Pancreas (tissue), 10 donors: ENCODE measurements at regions not wholly inside any gene's neighbourhood (a gene's known extent, or its start where the extent isn't known, plus 50 kb on each side); places are given as distances from the start of the nearest gene placed in this dataset.

Source experiments
- ATAC-seq, 4 donors: fragments of 200-7000 bp; cut with Tn5 transposase; one replicate each; pipeline versions ENCODE4 v1.8.0 to v1.9.1; 2020; ENCODE audit warnings: mild to moderate bottlenecking in 4 of 4, moderate library complexity in 4 of 4
- DNase-seq, 6 donors: peaks; one replicate each; pipeline ENCODE4 v3.0.0-alpha.2; 2020
- FAIRE-seq: peaks from 2 replicates; lab custom pipeline; 2012; peaks lifted over from hg19 to GRCh38; lab: Jason Lieb, UNC
- H3K27ac ChIP-seq, 4 donors: fragments of 200-600 bp; sonication (generic); 1 replicate in 3 of 4; 2 replicates in 1 of 4; pipeline versions ENCODE4 v1.5.0 to v1.8.0; 2020
- H3K27me3 ChIP-seq, 4 donors: fragments of 200-600 bp; one replicate each; pipeline ENCODE4 v1.8.0; 2021
- H3K36me3 ChIP-seq, 3 donors: fragments of 200-600 bp; sonication (generic) in 1 of 3; one replicate each; pipeline versions ENCODE4 v1.5.0 to v1.8.0; 2020 to 2021
- H3K4me1 ChIP-seq, 3 donors: fragments of 200-600 bp; one replicate each; pipeline ENCODE4 v1.8.0; 2021
- H3K4me3 ChIP-seq, 4 donors: fragments of 200-600 bp; sonication (generic) in 2 of 4; one replicate each; pipeline versions ENCODE4 v1.5.0 to v1.8.0; 2020 to 2021
- H3K9me3 ChIP-seq, 4 donors: fragments of 200-600 bp; one replicate each; pipeline ENCODE4 v1.8.0; 2021
- CTCF ChIP-seq, 4 donors: fragments of 200-600 bp; sonication (generic) in 3 of 4; IDR thresholded peaks; one replicate each; pipeline versions ENCODE4 v1.5.0 to v1.8.0; 2021; ENCODE audit warnings: antibody characterized with exemption in 4 of 4
- WGBS, 2 donors: extraction: QIAGEN DNeasy Blood & Tissue Kit; methylation state at CpG; one replicate each; pipeline ENCODE4 v1.1.7; 2013; 5-methylcytosine and 5-hydroxymethylcytosine counted together
- intact Hi-C, 3 donors: fragments of 100-400 bp; cut with DNase I; formaldehyde crosslinking; loops; one replicate each; pipeline versions ENCODE4 v1.11.1 to v1.14.2; 2022
- donor health status: healthy with polysubstance abuse.
- donor health status: DM: no; HTN: no; CAD: no; lungs with moderate emphysema.
- donor health status: DM: no; HTN: no; CAD: no.
- donor health status: control.
- donor health status: control.
- donor health status: Bipolar disorder and iron deficiency.
- donor health status: DM: yes; HTN: yes; CAD: no.
- donor health status: DM: no; HTN: no; CAD: no.
- donor health status: DM: no; HTN: no; CAD: no.
- donor health status: DM: yes; HTN: yes; CAD: no.

- TF ChIP-seq CTCF (IDR thresholded peaks at IDR 0.05), result no peak
- Histone ChIP-seq H3K4me3 (no peak overlapping the region), H3K36me3 (no peaks in the 10 kb centered on the region), H3K4me1 (no peaks in the 10 kb centered on the region), H3K27me3 (no peaks in the 10 kb centered on the region), H3K9me3 (no peaks in the 10 kb centered on the region), H3K27ac (no peak overlapping the region)
- FAIRE-seq (no peak), DNase-seq (no peak), ATAC-seq (no peak)
- 49 to 60% methylated on average over 3 of the region's 3 CpGs for whole genome bisulfite sequencing, 2 donors
- intact Hi-C loops, result no loop called here
These were observed 54.3 kb downstream of the TMEM215 start for GRCh38 chr9:32837551-32838058.

- Histone ChIP-seq H3K4me3 (no peak overlapping the region), H3K36me3 (no peaks in the 10 kb centered on the region), H3K27ac (no peak overlapping the region), H3K4me1 (no peaks in the 10 kb centered on the region), H3K9me3 (no peaks in the 10 kb centered on the region), H3K27me3 (no peaks in the 10 kb centered on the region)
- no peak for FAIRE-seq
- ATAC-seq, result no peak
- no peak for DNase-seq
- no peak for TF ChIP-seq CTCF (IDR thresholded peaks at IDR 0.05)
- 64 to 75% methylated on average over 7 of the region's 7 CpGs for WGBS, 2 donors
- intact Hi-C loops, result no loop called here
These were observed 55.9 kb downstream of the TMEM215 start for GRCh38 chr9:32839013-32839885.

- Histone ChIP-seq H3K4me3 (no peak overlapping the region), H3K4me1 (no peaks in the 10 kb centered on the region), H3K27ac (no peak overlapping the region), H3K36me3 (no peaks in the 10 kb centered on the region), H3K9me3 (no peaks in the 10 kb centered on the region), H3K27me3 (no peaks in the 10 kb centered on the region)
- no peak for TF ChIP-seq CTCF (IDR thresholded peaks at IDR 0.05)
- no peak for DNase-seq
- FAIRE-seq, result no peak
- 57 to 73% methylated on average over 2 of the region's 2 CpGs for WGBS, 2 donors
- intact Hi-C loops, result no loop called here
- no peak for ATAC-seq
These were observed 58.0 kb downstream of the TMEM215 start for GRCh38 chr9:32841314-32841713.

GRCh38 chr9:32843295-32843694 is 60.0 kb downstream of the TMEM215 start:
- H3K27me3 ChIP-seq, result no peaks in the 10 kb centered on the region
- H3K9me3 ChIP-seq, result no peaks in the 10 kb centered on the region
- TF ChIP-seq CTCF (IDR thresholded peaks at IDR 0.05), result no peak
- FAIRE-seq (no peak), DNase-seq (no peak), ATAC-seq (no peak)
- no peak overlapping the region for H3K27ac ChIP-seq
- H3K4me3 ChIP-seq, result no peak overlapping the region
- 66 to 84% methylated on average over 1 of the region's 1 CpG for WGBS, 2 donors
- H3K4me1 ChIP-seq, result no peaks in the 10 kb centered on the region
- intact Hi-C loops, result no loop called here
- H3K36me3 ChIP-seq, result no peaks in the 10 kb centered on the region

DNA sequence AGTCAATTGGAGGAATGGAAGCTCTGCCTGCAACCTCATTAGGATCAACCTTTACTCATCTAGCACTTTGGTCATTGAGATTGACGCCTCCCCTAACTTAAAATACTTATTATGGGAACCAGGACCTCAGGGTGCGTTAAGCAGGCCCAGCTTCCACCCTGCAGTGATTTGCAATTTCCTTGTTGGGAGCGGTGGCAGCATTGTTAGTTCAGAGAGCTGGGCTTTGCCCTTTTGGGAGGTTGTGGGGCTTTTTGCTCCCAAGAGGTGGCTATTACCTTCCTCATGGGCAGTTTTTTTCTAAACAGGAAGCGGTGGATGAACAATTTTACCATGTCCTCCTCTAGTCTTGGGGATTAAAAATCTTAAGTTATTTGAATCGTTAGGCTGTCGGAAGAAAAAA is 60.9 kb downstream of the TMEM215 start:
- H3K27ac ChIP-seq, result no peak overlapping the region
- WGBS, 2 donors, result 59 to 66% methylated on average over 6 of the region's 6 CpGs

More for the DNA sequence above, 60.9 kb downstream of the TMEM215 start:
- intact Hi-C loops, result no loop called here
- TF ChIP-seq CTCF (IDR thresholded peaks at IDR 0.05), result no peak
- Histone ChIP-seq H3K27me3 (no peaks in the 10 kb centered on the region), H3K36me3 (no peaks in the 10 kb centered on the region), H3K4me1 (no peaks in the 10 kb centered on the region), H3K4me3 (no peak overlapping the region), H3K9me3 (no peaks in the 10 kb centered on the region)
- FAIRE-seq, result no peak
- ATAC-seq, result no peak
- DNase-seq, result no peak
